Mucosa of gallbladder (tissue), 1 donor: ENCODE measurements at regions not wholly inside any gene's neighbourhood (a gene's known extent, or its start where the extent isn't known, plus 50 kb on each side); places are given as distances from the start of the nearest gene placed in this dataset.
"Not testable (repeated sequence)": the region's sequence is repeated elsewhere in the genome, so short reads cannot be mapped to it uniquely, and the experiment has no call there.

Experiments used
- DNase-seq: peaks from one replicate; pipeline ENCODE4 v3.0.0-alpha.2; 2020; ENCODE audit warnings: low spot score
- donor health status: DM: no; HTN: no; CAD: no.

- no peak for DNase-seq
Measured at GRCh38 chr9:75775966-75776691, 114.3 kb upstream of the PCSK5 start.

GRCh38 chr9:75780185-75780584 lies 110.3 kb upstream of the PCSK5 start:
- DNase-seq = no peak

GRCh38 chr9:75788006-75788634 lies 102.4 kb upstream of the PCSK5 start:
- peak; percentile 18 for DNase-seq

GRCh38 chr9:75797085-75797580 lies 93.3 kb upstream of the PCSK5 start:
- no peak for DNase-seq

- no peak for DNase-seq
Measured at GRCh38 chr9:75798505-75798904, 92.0 kb upstream of the PCSK5 start.

GRCh38 chr9:75803130-75803529 lies 87.3 kb upstream of the PCSK5 start:
- DNase-seq = no peak

GRCh38 chr9:75810063-75810462 lies 80.4 kb upstream of the PCSK5 start:
- no peak for DNase-seq

- no peak for DNase-seq
Measured at GRCh38 chr9:75811692-75812091, 78.8 kb upstream of the PCSK5 start.

GRCh38 chr9:75812141-75812540 lies 78.3 kb upstream of the PCSK5 start:
- DNase-seq = no peak

- no peak for DNase-seq
Measured at GRCh38 chr9:75814667-75815066, 75.8 kb upstream of the PCSK5 start.

GRCh38 chr9:75820471-75821115 lies 69.9 kb upstream of the PCSK5 start:
- DNase-seq = not testable (repeated sequence)

- no peak for DNase-seq
Measured at GRCh38 chr9:75823151-75823550, 67.3 kb upstream of the PCSK5 start.

GRCh38 chr9:75824816-75825568 lies 65.5 kb upstream of the PCSK5 start:
- DNase-seq = no peak

- DNase-seq = no peak
Measured at GRCh38 chr9:75826314-75826713, 64.2 kb upstream of the PCSK5 start.

GRCh38 chr9:75830303-75830702 lies 60.2 kb upstream of the PCSK5 start:
- no peak for DNase-seq

GRCh38 chr9:75833778-75834177 lies 56.7 kb upstream of the PCSK5 start:
- DNase-seq = no peak

GRCh38 chr9:75834878-75835277 lies 55.6 kb upstream of the PCSK5 start:
- no peak for DNase-seq
